CD14-positive monocyte (primary cell): ENCODE measurements at regions not wholly inside any gene's neighbourhood (a gene's known extent, or its start where the extent isn't known, plus 50 kb on each side); places are given as distances from the start of the nearest gene placed in this dataset.

Experiments used
- DNase-seq, 3 donors: peaks; one replicate each; pipeline ENCODE4 v3.0.0-alpha.2; 2011 to 2022
- H2AFZ ChIP-seq: 2 replicates; pipeline ENCODE4 v1.6.0; 2012; ENCODE audit warnings: mild to moderate bottlenecking, low read depth, low read length, inconsistent platforms; ENCODE audit not compliant: insufficient read depth, poor library complexity, severe bottlenecking
- H3K27ac ChIP-seq, 2 donors: 1 replicate in 1 of 2; 2 replicates in 1 of 2; pipeline ENCODE4 v1.5.1; 2012 to 2013; ENCODE audit warnings: low read length in 2 of 2, control low read depth in 1 of 2, inconsistent platforms in 1 of 2, low read depth in 1 of 2, mild to moderate bottlenecking in 1 of 2
- H3K27me3 ChIP-seq, 2 donors: one replicate each; pipeline versions ENCODE4 v1.6.0 to v1.6.1; 2011 to 2013; ENCODE audit warnings: low read length in 2 of 2; ENCODE audit not compliant: control insufficient read depth in 2 of 2, insufficient read depth in 2 of 2
- H3K36me3 ChIP-seq, 2 donors: replicated peaks in 1 of 2; 1 replicate in 1 of 2; 2 replicates in 1 of 2; pipeline versions ENCODE4 v1.5.1 to v1.6.1; 2012 to 2013; ENCODE audit warnings: low read length in 2 of 2, control low read depth in 1 of 2, inconsistent platforms in 1 of 2, mild to moderate bottlenecking in 1 of 2; ENCODE audit not compliant: insufficient read depth in 2 of 2, control insufficient read depth in 1 of 2
- H3K4me1 ChIP-seq, 2 donors: 1 replicate in 1 of 2; 2 replicates in 1 of 2; pipeline versions ENCODE4 v1.5.1 to v1.6.1; 2012 to 2013; ENCODE audit warnings: low read length in 2 of 2, control low read depth in 1 of 2, inconsistent platforms in 1 of 2, mild to moderate bottlenecking in 1 of 2, moderate library complexity in 1 of 2; ENCODE audit not compliant: insufficient read depth in 2 of 2, control insufficient read depth in 1 of 2
- H3K4me2 ChIP-seq: replicated peaks from 2 replicates; pipeline ENCODE3; 2012; ENCODE audit warnings: low read length, moderate library complexity, mild to moderate bottlenecking; ENCODE audit not compliant: poor library complexity, severe bottlenecking; ENCODE audit errors: extremely low read depth
- H3K4me3 ChIP-seq, 3 experiments: fragments of 200-600 bp in 1 of 3; sonication (generic) in 1 of 3; replicated peaks in 1 of 3; 1 replicate in 2 of 3; 2 replicates in 1 of 3; pipeline ENCODE4 v1.5.1; 2011 to 2013; ENCODE audit warnings: low read length in 3 of 3, mild to moderate bottlenecking in 3 of 3, control low read depth in 2 of 3, low read depth in 2 of 3, inconsistent platforms in 1 of 3, moderate library complexity in 1 of 3
- H3K79me2 ChIP-seq: 2 replicates; pipeline ENCODE4 v1.6.0; 2012; ENCODE audit warnings: mild to moderate bottlenecking, control low read depth, inconsistent platforms, low read length, moderate library complexity; ENCODE audit not compliant: insufficient read depth
- H3K9ac ChIP-seq: 2 replicates; pipeline ENCODE4 v1.6.0; 2017; ENCODE audit warnings: low read length, mild to moderate bottlenecking; ENCODE audit not compliant: insufficient read depth, poor library complexity, severe bottlenecking
- H3K9me3 ChIP-seq, 2 donors: replicated peaks in 1 of 2; 1 replicate in 1 of 2; 2 replicates in 1 of 2; pipeline versions ENCODE4 v1.5.1 to v1.6.1; 2012 to 2013; ENCODE audit warnings: low read length in 2 of 2, control low read depth in 1 of 2; ENCODE audit not compliant: control insufficient read depth in 1 of 2, insufficient read depth in 1 of 2
- H4K20me1 ChIP-seq: 2 replicates; pipeline ENCODE4 v1.6.0; 2012; ENCODE audit warnings: mild to moderate bottlenecking, low read length, control low read depth, moderate library complexity; ENCODE audit not compliant: insufficient read depth
- H3K27ac Mint-ChIP-seq, 7 donors: one replicate each; pipeline ENCODE4 v1.8.0; 2020; ENCODE audit warnings: mild to moderate bottlenecking in 7 of 7, mixed read lengths in 7 of 7, moderate library complexity in 6 of 7, inconsistent platforms in 2 of 7
- H3K27me3 Mint-ChIP-seq, 3 donors: one replicate each; pipeline ENCODE4 v1.8.0; 2021 to 2022; ENCODE audit warnings: low read depth in 3 of 3, mild to moderate bottlenecking in 3 of 3, mixed read lengths in 3 of 3, moderate library complexity in 3 of 3, inconsistent platforms in 1 of 3
- H3K36me3 Mint-ChIP-seq, 2 donors: one replicate each; pipeline ENCODE4 v1.8.0; 2020; ENCODE audit warnings: mixed read lengths in 2 of 2, inconsistent platforms in 1 of 2, mild to moderate bottlenecking in 1 of 2
- H3K4me1 Mint-ChIP-seq: one replicate; pipeline ENCODE4 v1.8.0; 2020; ENCODE audit warnings: mild to moderate bottlenecking, mixed read lengths
- H3K4me3 Mint-ChIP-seq, 2 donors: one replicate each; pipeline ENCODE4 v1.8.0; 2020; ENCODE audit warnings: mild to moderate bottlenecking in 2 of 2, mixed read lengths in 2 of 2, moderate library complexity in 1 of 2
- H3K9me3 Mint-ChIP-seq, 7 donors: one replicate each; pipeline ENCODE4 v1.8.0; 2020 to 2022; ENCODE audit warnings: mixed read lengths in 7 of 7, mild to moderate bottlenecking in 6 of 7, moderate library complexity in 6 of 7, inconsistent platforms in 2 of 7
- WGBS: methylation state at CpG from one replicate; pipeline ENCODE4 v1.1.5; 2013; ENCODE audit warnings: missing lambda C conversion rate; ENCODE audit not compliant: insufficient coverage; 5-methylcytosine and 5-hydroxymethylcytosine counted together
- intact Hi-C, 2 donors: fragments of 100-400 bp; cut with micrococcal nuclease; formaldehyde crosslinking; loops; one replicate each; pipeline versions ENCODE4 v1.15.0 to v1.15.1; 2023
- TF ChIP-seq, protein P1 (sequence below): fragments of 200-600 bp; IDR thresholded peaks from one replicate; pipeline ENCODE4 v1.8.0; 2022; ENCODE audit warnings: antibody characterized with exemption, mild to moderate bottlenecking

GRCh38 chr2:39508198-39508597 is 71.1 kb upstream of the MAP4K3 start:
- H3K4me3 ChIP-seq = no peak overlapping the region
- H3K27me3 ChIP-seq = no peaks in the 10 kb centered on the region
- no peak overlapping the region for H3K9ac ChIP-seq
- no peaks in the 10 kb centered on the region for H3K79me2 ChIP-seq
- H3K27ac ChIP-seq = no peak overlapping the region
- WGBS = no CpG with 5 or more reads among the region's 4 CpGs
- no peaks in the 10 kb centered on the region for H3K36me3 ChIP-seq
- Mint-ChIP-seq H3K27ac (no peak overlapping the region), H3K4me3 (no peak overlapping the region), H3K27me3 (peaks cover 0 to 3% (median 0%) of the 10 kb centered on the region in 3 donors), H3K9me3 (no peaks in the 10 kb centered on the region), H3K36me3 (no peaks in the 10 kb centered on the region), H3K4me1 (peaks cover 15% of the 10 kb centered on the region)
- TF ChIP-seq, protein P1, sequence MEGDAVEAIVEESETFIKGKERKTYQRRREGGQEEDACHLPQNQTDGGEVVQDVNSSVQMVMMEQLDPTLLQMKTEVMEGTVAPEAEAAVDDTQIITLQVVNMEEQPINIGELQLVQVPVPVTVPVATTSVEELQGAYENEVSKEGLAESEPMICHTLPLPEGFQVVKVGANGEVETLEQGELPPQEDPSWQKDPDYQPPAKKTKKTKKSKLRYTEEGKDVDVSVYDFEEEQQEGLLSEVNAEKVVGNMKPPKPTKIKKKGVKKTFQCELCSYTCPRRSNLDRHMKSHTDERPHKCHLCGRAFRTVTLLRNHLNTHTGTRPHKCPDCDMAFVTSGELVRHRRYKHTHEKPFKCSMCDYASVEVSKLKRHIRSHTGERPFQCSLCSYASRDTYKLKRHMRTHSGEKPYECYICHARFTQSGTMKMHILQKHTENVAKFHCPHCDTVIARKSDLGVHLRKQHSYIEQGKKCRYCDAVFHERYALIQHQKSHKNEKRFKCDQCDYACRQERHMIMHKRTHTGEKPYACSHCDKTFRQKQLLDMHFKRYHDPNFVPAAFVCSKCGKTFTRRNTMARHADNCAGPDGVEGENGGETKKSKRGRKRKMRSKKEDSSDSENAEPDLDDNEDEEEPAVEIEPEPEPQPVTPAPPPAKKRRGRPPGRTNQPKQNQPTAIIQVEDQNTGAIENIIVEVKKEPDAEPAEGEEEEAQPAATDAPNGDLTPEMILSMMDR = no peak
- no peak overlapping the region for H2AFZ ChIP-seq
- peaks cover 12 to 14% of the 10 kb centered on the region in 2 donors for H3K4me1 ChIP-seq
- no peak for DNase-seq
- no peaks in the 10 kb centered on the region for H4K20me1 ChIP-seq
- H3K9me3 ChIP-seq = no peaks in the 10 kb centered on the region
- H3K4me2 ChIP-seq = no peak overlapping the region
- intact Hi-C loops = no loop called here

GRCh38 chr2:39510140-39510539 is 73.1 kb upstream of the MAP4K3 start:
- peaks cover 0 to 3% (median 0%) of the 10 kb centered on the region in 3 donors for H3K27me3 Mint-ChIP-seq
- Histone ChIP-seq H3K36me3 (no peaks in the 10 kb centered on the region), H3K27me3 (no peaks in the 10 kb centered on the region), H3K79me2 (no peaks in the 10 kb centered on the region), H2AFZ (no peak overlapping the region), H4K20me1 (no peaks in the 10 kb centered on the region), H3K4me2 (no peak overlapping the region), H3K9me3 (no peaks in the 10 kb centered on the region), H3K4me1 (no peaks in the 10 kb centered on the region), H3K27ac (no peak overlapping the region), H3K4me3 (no peak overlapping the region), H3K9ac (no peak overlapping the region)
- DNase-seq = no peak
- H3K4me1 Mint-ChIP-seq = peaks cover 12% of the 10 kb centered on the region
- 92% methylated on average over 2 of the region's 5 CpGs for WGBS
- no peaks in the 10 kb centered on the region for H3K9me3 Mint-ChIP-seq
- intact Hi-C loops = loop anchor here in 1 of 2 donors (10.0 kb wide), 1 partner anchor 75 kb away; the partner anchor contains the start of gene MAP4K3
- TF ChIP-seq, protein P1 = no peak
- no peak overlapping the region for H3K27ac Mint-ChIP-seq
- no peaks in the 10 kb centered on the region for H3K36me3 Mint-ChIP-seq
- H3K4me3 Mint-ChIP-seq = no peak overlapping the region
